ENCODE measurements at regions not wholly inside any gene's neighbourhood (a gene's known extent, or its start where the extent isn't known, plus 50 kb on each side); places are given as distances from the start of the nearest gene placed in this dataset.

DNA sequence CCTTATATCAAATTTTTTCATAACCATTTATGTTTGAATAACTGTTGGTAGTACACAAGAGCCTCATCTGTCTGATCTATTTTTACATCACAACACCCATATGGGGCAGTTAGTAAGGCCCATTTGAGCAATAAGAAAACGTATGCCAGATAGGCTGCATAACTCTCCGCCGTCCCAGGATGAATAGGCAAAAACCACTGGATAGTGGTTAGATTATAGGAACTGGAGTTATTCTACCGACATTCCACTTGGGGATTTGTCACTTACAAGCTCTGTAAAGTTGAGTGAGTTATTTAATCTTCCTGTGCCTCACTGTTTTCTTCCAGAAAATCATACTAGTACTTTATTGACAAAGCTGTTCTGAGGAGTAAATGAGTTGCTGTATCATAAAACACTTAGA is 881.9 kb downstream of the QKI start:
- TF ChIP-seq CGGBP1 (CRISPR knock-in tag; IDR thresholded peaks at IDR 0.05) (no peak), SP1 (CRISPR knock-in tag; IDR thresholded peaks at IDR 0.05) (no peak), IRF2 (CRISPR knock-in tag; IDR thresholded peaks at IDR 0.05) (no peak), SMAD1 (IDR thresholded peaks at IDR 0.05; ENCODE audit: low read depth, low read length, partially characterized antibody) (no peak), AFF4 (CRISPR knock-in tag; IDR thresholded peaks at IDR 0.05) (no peak), BHLHE40 (IDR thresholded peaks at IDR 0.05; ENCODE audit: low read length) (no peak), E2F8 (IDR thresholded peaks at IDR 0.05; ENCODE audit: low read depth, partially characterized antibody) (no peak)
- TF ChIP-seq, protein P1, sequence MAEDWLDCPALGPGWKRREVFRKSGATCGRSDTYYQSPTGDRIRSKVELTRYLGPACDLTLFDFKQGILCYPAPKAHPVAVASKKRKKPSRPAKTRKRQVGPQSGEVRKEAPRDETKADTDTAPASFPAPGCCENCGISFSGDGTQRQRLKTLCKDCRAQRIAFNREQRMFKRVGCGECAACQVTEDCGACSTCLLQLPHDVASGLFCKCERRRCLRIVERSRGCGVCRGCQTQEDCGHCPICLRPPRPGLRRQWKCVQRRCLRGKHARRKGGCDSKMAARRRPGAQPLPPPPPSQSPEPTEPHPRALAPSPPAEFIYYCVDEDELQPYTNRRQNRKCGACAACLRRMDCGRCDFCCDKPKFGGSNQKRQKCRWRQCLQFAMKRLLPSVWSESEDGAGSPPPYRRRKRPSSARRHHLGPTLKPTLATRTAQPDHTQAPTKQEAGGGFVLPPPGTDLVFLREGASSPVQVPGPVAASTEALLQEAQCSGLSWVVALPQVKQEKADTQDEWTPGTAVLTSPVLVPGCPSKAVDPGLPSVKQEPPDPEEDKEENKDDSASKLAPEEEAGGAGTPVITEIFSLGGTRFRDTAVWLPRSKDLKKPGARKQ (CRISPR knock-in tag; IDR thresholded peaks at IDR 0.05), result no peak
- TF ChIP-seq, protein P2, sequence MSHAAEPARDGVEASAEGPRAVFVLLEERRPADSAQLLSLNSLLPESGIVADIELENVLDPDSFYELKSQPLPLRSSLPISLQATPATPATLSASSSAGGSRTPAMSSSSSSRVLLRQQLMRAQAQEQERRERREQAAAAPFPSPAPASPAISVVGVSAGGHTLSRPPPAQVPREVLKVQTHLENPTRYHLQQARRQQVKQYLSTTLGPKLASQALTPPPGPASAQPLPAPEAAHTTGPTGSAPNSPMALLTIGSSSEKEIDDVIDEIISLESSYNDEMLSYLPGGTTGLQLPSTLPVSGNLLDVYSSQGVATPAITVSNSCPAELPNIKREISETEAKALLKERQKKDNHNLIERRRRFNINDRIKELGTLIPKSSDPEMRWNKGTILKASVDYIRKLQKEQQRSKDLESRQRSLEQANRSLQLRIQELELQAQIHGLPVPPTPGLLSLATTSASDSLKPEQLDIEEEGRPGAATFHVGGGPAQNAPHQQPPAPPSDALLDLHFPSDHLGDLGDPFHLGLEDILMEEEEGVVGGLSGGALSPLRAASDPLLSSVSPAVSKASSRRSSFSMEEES (CRISPR knock-in tag; IDR thresholded peaks at IDR 0.05), result no peak
- POLR2A ChIA-PET, result no interaction called here
- H3K9me1 ChIP-seq (ENCODE audit: control insufficient read depth, insufficient read depth, low read length), result no peaks in the 10 kb centered on the region
- H3K9me3 ChIP-seq (replicated peaks; ENCODE audit: control insufficient read depth, insufficient read depth, low read depth, low read length), result no peaks in the 10 kb centered on the region
- BruUV-seq (replicated peaks), result no TSS peak
- H3K4me2 ChIP-seq (ENCODE audit: insufficient read depth, low read length), result no peak overlapping the region
- 0 out of 3 replicates have a peak, but pooled peaks cover 2% of the 10 kb centered on the region for H3K36me3 ChIP-seq (ENCODE audit: control insufficient read depth, insufficient read depth, low read length)
- H2AFZ ChIP-seq (ENCODE audit: low read depth, low read length), result no peak overlapping the region
- in situ Hi-C loops (cut with MboI) (no loop called here), intact Hi-C loops (cut with micrococcal nuclease) (no loop called here)
- ATAC-seq (no peak), DNase-seq (ENCODE audit: extremely low read depth in 1 of 4, low spot score in 3 of 4) (no peak), FAIRE-seq (no peak)
- H3K4me3 ChIP-seq, result no peak overlapping the region
- H4K20me1 ChIP-seq (replicated peaks; ENCODE audit: control insufficient read depth, insufficient read depth, low read length), result no peaks in the 10 kb centered on the region
- H3K4me1 ChIP-seq (replicated peaks in 1 of 2; ENCODE audit: control insufficient read depth in 2 of 2, insufficient read depth in 2 of 2, low read length in 2 of 2), result no peaks in the 10 kb centered on the region
- CTCF ChIA-PET (ENCODE audit: low intra/inter-chr PET ratio), result no interaction called here
- H3K9ac ChIP-seq (ENCODE audit: insufficient read depth in 1 of 2, low read depth in 2 of 2, low read length in 2 of 2), result no peak overlapping the region
- H3K79me2 ChIP-seq (ENCODE audit: control insufficient read depth, insufficient read depth, low read length), result no peaks in the 10 kb centered on the region
- H3K27me3 ChIP-seq (ENCODE audit: control insufficient read depth in 2 of 2, insufficient read depth in 2 of 2, low read length in 2 of 2), result no peaks in the 10 kb centered on the region
- H3K27ac ChIP-seq (ENCODE audit: extremely low read depth, low read depth, low read length), result no peak overlapping the region
- 21% methylated on average over 4 of the region's 4 CpGs for WGBS (ENCODE audit: insufficient coverage, low coverage, missing lambda C conversion rate)

Data from K562 (cell line).